ENCODE measurements at regions not wholly inside any gene's neighbourhood (a gene's known extent, or its start where the extent isn't known, plus 50 kb on each side); places are given as distances from the start of the nearest gene placed in this dataset.

- no peak overlapping the region for H3K4me3 Mint-ChIP-seq
- peaks cover 16% of the 10 kb centered on the region for H3K27me3 Mint-ChIP-seq (ENCODE audit: low read depth)
- no peak overlapping the region for H3K27ac Mint-ChIP-seq
- peaks cover 16% of the 10 kb centered on the region for H3K9me3 Mint-ChIP-seq
- TF ChIP-seq CTCF (IDR thresholded peaks at IDR 0.05; ENCODE audit: unreplicated experiment in 3 of 3), result no peak
- peaks cover 9% of the 10 kb centered on the region for H3K4me1 Mint-ChIP-seq
- H3K36me3 Mint-ChIP-seq (ENCODE audit: low read depth), result no peaks in the 10 kb centered on the region
Measured at GRCh38 chr4:152039691-152040090, 278.9 kb upstream of the GATB start.

GRCh38 chr4:152039023-152039481 is 278.2 kb upstream of the GATB start:
- TF ChIP-seq CTCF (IDR thresholded peaks at IDR 0.05; ENCODE audit: unreplicated experiment in 3 of 3), result no peak
- Mint-ChIP-seq H3K4me3 (no peak overlapping the region), H3K27ac (no peak overlapping the region), H3K4me1 (peaks cover 3% of the 10 kb centered on the region), H3K9me3 (peaks cover 16% of the 10 kb centered on the region), H3K27me3 (ENCODE audit: low read depth) (peaks cover 14% of the 10 kb centered on the region), H3K36me3 (ENCODE audit: low read depth) (no peaks in the 10 kb centered on the region)

- H3K9me3 Mint-ChIP-seq, result peaks cover 10% of the 10 kb centered on the region
- TF ChIP-seq CTCF (IDR thresholded peaks at IDR 0.05; ENCODE audit: unreplicated experiment in 3 of 3), result no peak
- no peaks in the 10 kb centered on the region for H3K36me3 Mint-ChIP-seq (ENCODE audit: low read depth)
- H3K4me1 Mint-ChIP-seq, result no peaks in the 10 kb centered on the region
- no peak overlapping the region for H3K27ac Mint-ChIP-seq
- H3K27me3 Mint-ChIP-seq (ENCODE audit: low read depth), result peaks cover 8% of the 10 kb centered on the region
- H3K4me3 Mint-ChIP-seq, result no peak overlapping the region
Measured at GRCh38 chr4:152038238-152038637, 277.4 kb upstream of the GATB start.

- Mint-ChIP-seq H3K27me3 (ENCODE audit: low read depth) (peaks cover 4% of the 10 kb centered on the region), H3K4me3 (no peak overlapping the region), H3K36me3 (ENCODE audit: low read depth) (no peaks in the 10 kb centered on the region), H3K27ac (no peak overlapping the region), H3K4me1 (no peaks in the 10 kb centered on the region), H3K9me3 (peaks cover 2% of the 10 kb centered on the region)
- no peak for TF ChIP-seq CTCF (IDR thresholded peaks at IDR 0.05; ENCODE audit: unreplicated experiment in 3 of 3)
Measured at GRCh38 chr4:152037435-152037834, 276.6 kb upstream of the GATB start.

- Mint-ChIP-seq H3K4me3 (no peak overlapping the region), H3K27ac (no peak overlapping the region), H3K9me3 (no peaks in the 10 kb centered on the region), H3K4me1 (no peaks in the 10 kb centered on the region), H3K27me3 (ENCODE audit: low read depth) (peaks cover 3% of the 10 kb centered on the region), H3K36me3 (ENCODE audit: low read depth) (no peaks in the 10 kb centered on the region)
- no peak for TF ChIP-seq CTCF (IDR thresholded peaks at IDR 0.05; ENCODE audit: unreplicated experiment in 3 of 3)
Measured at GRCh38 chr4:152033621-152034020, 272.8 kb upstream of the GATB start.

GRCh38 chr4:152032722-152033131 is 271.9 kb upstream of the GATB start:
- Mint-ChIP-seq H3K4me3 (no peak overlapping the region), H3K9me3 (no peaks in the 10 kb centered on the region), H3K27ac (no peak overlapping the region), H3K27me3 (ENCODE audit: low read depth) (peaks cover 3% of the 10 kb centered on the region), H3K4me1 (no peaks in the 10 kb centered on the region), H3K36me3 (ENCODE audit: low read depth) (no peaks in the 10 kb centered on the region)
- no peak for TF ChIP-seq CTCF (IDR thresholded peaks at IDR 0.05; ENCODE audit: unreplicated experiment in 3 of 3)

Data from nephron (organoid).